ENCODE measurements at regions not wholly inside any gene's neighbourhood (a gene's known extent, or its start where the extent isn't known, plus 50 kb on each side); places are given as distances from the start of the nearest gene placed in this dataset.
A peak's percentile ranks its signal among the peaks of the same experiment; 100 is the strongest.

- DNase-seq (no peak), ATAC-seq (no peak)
- no peak overlapping the region for H3K27ac ChIP-seq
- no peaks in the 10 kb centered on the region for H3K9me3 ChIP-seq
- no peaks in the 10 kb centered on the region for H3K36me3 ChIP-seq
- H3K4me1 ChIP-seq: no peaks in the 10 kb centered on the region
- H3K4me3 ChIP-seq: no peak overlapping the region
- intact Hi-C loops (cut with DNase I): no loop called here
- 83% methylated on average over 3 of the region's 3 CpGs for WGBS (ENCODE audit: insufficient coverage, low coverage, low lambda C conversion rate, missing lambda C conversion rate)
- TF ChIP-seq POLR2A (IDR thresholded peaks at IDR 0.05) (no peak), CTCF (IDR thresholded peaks at IDR 0.05) (no peak)
- no peaks in the 10 kb centered on the region for H3K27me3 ChIP-seq
These were observed 203.7 kb upstream of the KCNJ16 start for GRCh38 chr17:69871318-69871717.

GRCh38 chr17:69872675-69873262 is 202.3 kb upstream of the KCNJ16 start:
- no peak for TF ChIP-seq CTCF (IDR thresholded peaks at IDR 0.05)
- no peak for TF ChIP-seq POLR2A (IDR thresholded peaks at IDR 0.05)
- H3K4me3 ChIP-seq: no peak overlapping the region
- H3K9me3 ChIP-seq: no peaks in the 10 kb centered on the region
- intact Hi-C loops (cut with DNase I): no loop called here
- H3K4me1 ChIP-seq: no peaks in the 10 kb centered on the region
- DNase-seq (no peak), ATAC-seq (no peak)
- no peaks in the 10 kb centered on the region for H3K36me3 ChIP-seq
- no peak overlapping the region for H3K27ac ChIP-seq
- WGBS (ENCODE audit: insufficient coverage, low coverage, low lambda C conversion rate, missing lambda C conversion rate): 60% methylated on average over 3 of the region's 3 CpGs
- H3K27me3 ChIP-seq: no peaks in the 10 kb centered on the region

- H3K27ac ChIP-seq: no peak overlapping the region
- intact Hi-C loops (cut with DNase I): no loop called here
- no peak for DNase-seq
- no peak overlapping the region for H3K4me3 ChIP-seq
- H3K27me3 ChIP-seq: no peaks in the 10 kb centered on the region
- no peak for TF ChIP-seq CTCF (IDR thresholded peaks at IDR 0.05)
- TF ChIP-seq POLR2A (IDR thresholded peaks at IDR 0.05): no peak
- no peaks in the 10 kb centered on the region for H3K9me3 ChIP-seq
- H3K36me3 ChIP-seq: no peaks in the 10 kb centered on the region
- H3K4me1 ChIP-seq: no peaks in the 10 kb centered on the region
- peak in 2 of 4 donors; percentile 30 to 36 for ATAC-seq
These were observed 200.8 kb upstream of the KCNJ16 start for GRCh38 chr17:69874175-69874670.

GRCh38 chr17:69876757-69877156 is 198.3 kb upstream of the KCNJ16 start:
- DNase-seq (no peak), ATAC-seq (no peak)
- Histone ChIP-seq H3K27me3 (no peaks in the 10 kb centered on the region), H3K9me3 (no peaks in the 10 kb centered on the region), H3K4me3 (no peak overlapping the region), H3K36me3 (no peaks in the 10 kb centered on the region), H3K4me1 (no peaks in the 10 kb centered on the region), H3K27ac (no peak overlapping the region)
- intact Hi-C loops (cut with DNase I): no loop called here
- TF ChIP-seq CTCF (IDR thresholded peaks at IDR 0.05) (no peak), POLR2A (IDR thresholded peaks at IDR 0.05) (no peak)

GRCh38 chr17:69878661-69879060 is 196.4 kb upstream of the KCNJ16 start:
- Histone ChIP-seq H3K9me3 (no peaks in the 10 kb centered on the region), H3K27me3 (no peaks in the 10 kb centered on the region), H3K27ac (no peak overlapping the region), H3K4me1 (no peaks in the 10 kb centered on the region), H3K36me3 (no peaks in the 10 kb centered on the region), H3K4me3 (no peak overlapping the region)
- 76% methylated on average over 2 of the region's 2 CpGs for WGBS (ENCODE audit: insufficient coverage, low coverage, low lambda C conversion rate, missing lambda C conversion rate)
- no peak for TF ChIP-seq POLR2A (IDR thresholded peaks at IDR 0.05)
- TF ChIP-seq CTCF (IDR thresholded peaks at IDR 0.05): no peak
- intact Hi-C loops (cut with DNase I): no loop called here
- no peak for ATAC-seq
- no peak for DNase-seq
